ENCODE measurements at regions not wholly inside any gene's neighbourhood (a gene's known extent, or its start where the extent isn't known, plus 50 kb on each side); places are given as distances from the start of the nearest gene placed in this dataset.

- TF ChIP-seq CTCF (IDR thresholded peaks at IDR 0.05) (no peak), POLR2A (IDR thresholded peaks at IDR 0.05) (no peak)
- Histone ChIP-seq H3K27me3 (no peaks in the 10 kb centered on the region), H3K27ac (no peak overlapping the region), H3K36me3 (replicated peaks in 1 of 2) (no peaks in the 10 kb centered on the region), H3K9me3 (replicated peaks in 1 of 3) (no peaks in the 10 kb centered on the region), H3K4me3 (no peak overlapping the region), H3K4me1 (replicated peaks in 1 of 2) (no peaks in the 10 kb centered on the region)
- no peak for DNase-seq
- intact Hi-C loops (cut with DNase I): no loop called here
- 48 to 69% (median 66%) methylated on average over 2 of the region's 2 CpGs for WGBS, 4 donors
These were observed 183.2 kb upstream of the TCF21 start for GRCh38 chr6:133705731-133706130.

GRCh38 chr6:133707456-133707855 is 181.5 kb upstream of the TCF21 start:
- Histone ChIP-seq H3K4me1 (replicated peaks in 1 of 2) (no peaks in the 10 kb centered on the region), H3K4me3 (no peak overlapping the region), H3K27ac (no peak overlapping the region), H3K36me3 (replicated peaks in 1 of 2) (no peaks in the 10 kb centered on the region), H3K9me3 (replicated peaks in 1 of 3) (no peaks in the 10 kb centered on the region), H3K27me3 (no peaks in the 10 kb centered on the region)
- 47 to 67% (median 49%) methylated on average over 4 of the region's 4 CpGs for WGBS, 4 donors
- TF ChIP-seq POLR2A (IDR thresholded peaks at IDR 0.05) (no peak), CTCF (IDR thresholded peaks at IDR 0.05) (no peak)
- intact Hi-C loops (cut with DNase I): no loop called here
- no peak for DNase-seq

- Histone ChIP-seq H3K27me3 (no peaks in the 10 kb centered on the region), H3K27ac (no peak overlapping the region), H3K4me3 (no peak overlapping the region), H3K36me3 (replicated peaks in 1 of 2) (no peaks in the 10 kb centered on the region), H3K4me1 (replicated peaks in 1 of 2) (no peaks in the 10 kb centered on the region), H3K9me3 (replicated peaks in 1 of 3) (no peaks in the 10 kb centered on the region)
- TF ChIP-seq CTCF (IDR thresholded peaks at IDR 0.05): no peak
- intact Hi-C loops (cut with DNase I): no loop called here
- no peak for DNase-seq
These were observed 178.1 kb upstream of the TCF21 start for GRCh38 chr6:133710826-133711225.

- Histone ChIP-seq H3K4me3 (no peak overlapping the region), H3K36me3 (replicated peaks in 1 of 2) (no peaks in the 10 kb centered on the region), H3K27ac (no peak overlapping the region), H3K9me3 (replicated peaks in 1 of 3) (no peaks in the 10 kb centered on the region), H3K27me3 (no peaks in the 10 kb centered on the region), H3K4me1 (replicated peaks in 1 of 2) (no peaks in the 10 kb centered on the region)
- intact Hi-C loops (cut with DNase I): no loop called here
- DNase-seq: no peak
- whole genome bisulfite sequencing, 4 donors: 59 to 70% (median 67%) methylated on average over 3 of the region's 3 CpGs
- no peak for TF ChIP-seq POLR2A (IDR thresholded peaks at IDR 0.05)
These were observed 173.6 kb upstream of the TCF21 start for GRCh38 chr6:133715270-133715669.

- Histone ChIP-seq H3K27ac (no peak overlapping the region), H3K4me1 (replicated peaks in 1 of 2) (no peaks in the 10 kb centered on the region), H3K36me3 (replicated peaks in 1 of 2) (no peaks in the 10 kb centered on the region), H3K9me3 (replicated peaks in 1 of 3) (no peaks in the 10 kb centered on the region), H3K4me3 (no peak overlapping the region), H3K27me3 (no peaks in the 10 kb centered on the region)
- WGBS, 4 donors: 74 to 82% (median 79%) methylated on average over 4 of the region's 4 CpGs
- TF ChIP-seq CTCF (IDR thresholded peaks at IDR 0.05): no peak
- TF ChIP-seq POLR2A (IDR thresholded peaks at IDR 0.05): no peak
- intact Hi-C loops (cut with DNase I): no loop called here
- DNase-seq: no peak
These were observed 164.2 kb upstream of the TCF21 start for GRCh38 chr6:133724726-133725125.

Measured in adrenal gland (tissue), 9 donors.